ENCODE measurements at regions not wholly inside any gene's neighbourhood (a gene's known extent, or its start where the extent isn't known, plus 50 kb on each side); places are given as distances from the start of the nearest gene placed in this dataset.

DNA sequence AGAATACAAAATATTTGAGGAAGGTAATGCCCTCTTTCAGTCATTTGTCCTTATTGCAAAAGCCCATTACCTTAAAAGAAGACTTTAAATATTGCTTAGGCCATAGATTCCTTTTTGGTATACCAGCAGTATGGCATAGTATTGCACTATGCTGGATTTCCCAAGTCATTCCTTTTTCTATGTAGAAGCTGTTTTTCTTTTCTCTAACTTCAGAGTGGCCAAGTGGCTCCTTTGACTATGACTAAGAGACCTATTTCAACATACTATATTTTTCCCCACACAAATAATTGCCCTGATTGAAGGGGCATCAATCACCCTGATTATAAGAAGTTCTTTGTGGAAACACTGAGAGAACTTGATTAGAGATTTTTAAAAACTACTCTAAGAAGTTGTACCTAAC lies 68.6 kb downstream of the UFM1 start:
- no peak for TF ChIP-seq EZH2phosphoT487 (conservative IDR thresholded peaks at IDR 0.05; ENCODE audit: low read length)
- TF ChIP-seq, protein P1, sequence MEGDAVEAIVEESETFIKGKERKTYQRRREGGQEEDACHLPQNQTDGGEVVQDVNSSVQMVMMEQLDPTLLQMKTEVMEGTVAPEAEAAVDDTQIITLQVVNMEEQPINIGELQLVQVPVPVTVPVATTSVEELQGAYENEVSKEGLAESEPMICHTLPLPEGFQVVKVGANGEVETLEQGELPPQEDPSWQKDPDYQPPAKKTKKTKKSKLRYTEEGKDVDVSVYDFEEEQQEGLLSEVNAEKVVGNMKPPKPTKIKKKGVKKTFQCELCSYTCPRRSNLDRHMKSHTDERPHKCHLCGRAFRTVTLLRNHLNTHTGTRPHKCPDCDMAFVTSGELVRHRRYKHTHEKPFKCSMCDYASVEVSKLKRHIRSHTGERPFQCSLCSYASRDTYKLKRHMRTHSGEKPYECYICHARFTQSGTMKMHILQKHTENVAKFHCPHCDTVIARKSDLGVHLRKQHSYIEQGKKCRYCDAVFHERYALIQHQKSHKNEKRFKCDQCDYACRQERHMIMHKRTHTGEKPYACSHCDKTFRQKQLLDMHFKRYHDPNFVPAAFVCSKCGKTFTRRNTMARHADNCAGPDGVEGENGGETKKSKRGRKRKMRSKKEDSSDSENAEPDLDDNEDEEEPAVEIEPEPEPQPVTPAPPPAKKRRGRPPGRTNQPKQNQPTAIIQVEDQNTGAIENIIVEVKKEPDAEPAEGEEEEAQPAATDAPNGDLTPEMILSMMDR (IDR thresholded peaks at IDR 0.05; ENCODE audit: insufficient read depth, low read length, poor library complexity, severe bottlenecking): no peak
- Histone ChIP-seq H3K4me2 (ENCODE audit: low read depth, low read length, poor library complexity, severe bottlenecking) (no peak overlapping the region), H3F3A (ENCODE audit: insufficient read depth) (no peaks in the 10 kb centered on the region), H3K9me2 (replicated peaks; ENCODE audit: insufficient read depth, low read length) (no peaks in the 10 kb centered on the region), H3K9ac (ENCODE audit: low read length) (no peak overlapping the region), H3K27me3 (ENCODE audit: low read length) (no peaks in the 10 kb centered on the region), H2AFZ (ENCODE audit: low read depth, low read length, severe bottlenecking) (no peak overlapping the region), H3K9me3 (ENCODE audit: insufficient read depth, low read length) (no peaks in the 10 kb centered on the region), H3K4me3 (ENCODE audit: insufficient read depth, low read length, poor library complexity, severe bottlenecking) (no peak overlapping the region), H3K27ac (ENCODE audit: low read depth, low read length) (no peak overlapping the region), H3K36me3 (ENCODE audit: low read length) (no peaks in the 10 kb centered on the region), H4K20me1 (ENCODE audit: low read depth, low read length) (no peaks in the 10 kb centered on the region), H3K79me2 (ENCODE audit: insufficient read depth, low read length) (no peaks in the 10 kb centered on the region)

- no peaks in the 10 kb centered on the region for H3K36me3 ChIP-seq (ENCODE audit: low read length)
- H3K9ac ChIP-seq (ENCODE audit: low read length): no peak overlapping the region
- no peak overlapping the region for H3K4me2 ChIP-seq (ENCODE audit: low read depth, low read length, poor library complexity, severe bottlenecking)
- H3K9me3 ChIP-seq (ENCODE audit: insufficient read depth, low read length): no peaks in the 10 kb centered on the region
- no peaks in the 10 kb centered on the region for H4K20me1 ChIP-seq (ENCODE audit: low read depth, low read length)
- H3K9me2 ChIP-seq (replicated peaks; ENCODE audit: insufficient read depth, low read length): no peaks in the 10 kb centered on the region
- no peak for TF ChIP-seq EZH2phosphoT487 (conservative IDR thresholded peaks at IDR 0.05; ENCODE audit: low read length)
- TF ChIP-seq, protein P1 (IDR thresholded peaks at IDR 0.05; ENCODE audit: insufficient read depth, low read length, poor library complexity, severe bottlenecking): no peak
- H3F3A ChIP-seq (ENCODE audit: insufficient read depth): no peaks in the 10 kb centered on the region
- no peak overlapping the region for H3K27ac ChIP-seq (ENCODE audit: low read depth, low read length)
- no peak overlapping the region for H2AFZ ChIP-seq (ENCODE audit: low read depth, low read length, severe bottlenecking)
- H3K4me3 ChIP-seq (ENCODE audit: insufficient read depth, low read length, poor library complexity, severe bottlenecking): no peak overlapping the region
- H3K79me2 ChIP-seq (ENCODE audit: insufficient read depth, low read length): no peaks in the 10 kb centered on the region
- H3K27me3 ChIP-seq (ENCODE audit: low read length): no peaks in the 10 kb centered on the region
Observed at GRCh38 chr13:38419312-38419873, 69.7 kb downstream of the UFM1 start.

DNA sequence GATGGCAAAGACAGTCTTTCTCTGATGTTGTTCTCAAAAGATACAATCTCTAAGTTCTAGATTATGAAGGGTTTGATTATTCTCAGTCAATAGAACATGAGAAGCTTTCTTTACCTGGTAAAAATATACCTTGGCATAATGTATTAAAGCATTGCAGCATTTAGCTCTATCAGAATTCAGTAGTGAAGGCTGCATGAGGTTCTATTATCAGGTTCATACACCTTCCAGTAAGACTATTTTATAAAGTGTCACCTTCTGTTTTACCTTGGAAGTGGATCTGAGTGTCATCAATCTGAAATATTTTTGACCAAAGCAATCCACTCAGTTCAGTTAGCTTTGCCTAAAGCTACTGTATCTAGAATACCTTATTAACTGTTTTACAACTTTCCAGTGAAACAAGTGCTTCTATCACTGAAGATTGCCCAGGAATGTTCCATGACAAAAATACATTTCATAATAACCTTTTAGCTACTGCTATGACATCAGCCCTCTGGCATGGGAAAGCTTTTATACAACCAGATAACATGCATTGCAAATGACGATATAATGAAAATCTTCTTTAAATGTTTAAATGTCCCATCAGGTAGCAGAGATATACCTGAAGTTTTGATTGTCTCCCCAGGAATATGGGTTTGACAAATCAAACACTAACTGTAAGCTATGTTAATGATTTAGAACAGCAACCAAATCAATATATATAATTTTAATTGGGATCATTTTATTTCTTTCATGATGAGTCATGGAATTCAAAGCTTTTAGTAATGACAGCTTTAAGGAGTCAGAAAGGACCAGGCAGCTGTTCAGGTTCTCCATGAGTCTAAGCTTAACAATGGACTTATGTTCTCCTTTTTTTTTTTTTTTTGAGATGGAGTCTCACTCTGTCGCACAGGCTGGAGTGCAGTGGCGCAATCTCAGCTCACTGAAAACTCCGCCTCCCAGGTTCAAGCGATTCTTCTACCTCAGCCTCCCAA lies 72.2 kb downstream of the UFM1 start:
- H3K9ac ChIP-seq (ENCODE audit: low read length): no peak overlapping the region
- H3K79me2 ChIP-seq (ENCODE audit: insufficient read depth, low read length): no peaks in the 10 kb centered on the region
- no peaks in the 10 kb centered on the region for H3K27me3 ChIP-seq (ENCODE audit: low read length)
- TF ChIP-seq EZH2phosphoT487 (conservative IDR thresholded peaks at IDR 0.05; ENCODE audit: low read length): no peak
- TF ChIP-seq, protein P1 (IDR thresholded peaks at IDR 0.05; ENCODE audit: insufficient read depth, low read length, poor library complexity, severe bottlenecking): no peak
- H3K4me2 ChIP-seq (ENCODE audit: low read depth, low read length, poor library complexity, severe bottlenecking): no peak overlapping the region
- no peak overlapping the region for H2AFZ ChIP-seq (ENCODE audit: low read depth, low read length, severe bottlenecking)
- H3K27ac ChIP-seq (ENCODE audit: low read depth, low read length): no peak overlapping the region
- no peaks in the 10 kb centered on the region for H3F3A ChIP-seq (ENCODE audit: insufficient read depth)
- H3K36me3 ChIP-seq (ENCODE audit: low read length): no peaks in the 10 kb centered on the region
- no peaks in the 10 kb centered on the region for H4K20me1 ChIP-seq (ENCODE audit: low read depth, low read length)
- no peaks in the 10 kb centered on the region for H3K9me3 ChIP-seq (ENCODE audit: insufficient read depth, low read length)
- H3K9me2 ChIP-seq (replicated peaks; ENCODE audit: insufficient read depth, low read length): no peaks in the 10 kb centered on the region
- H3K4me3 ChIP-seq (ENCODE audit: insufficient read depth, low read length, poor library complexity, severe bottlenecking): no peak overlapping the region

Data from SU-DHL-6 (cell line).